ENCODE measurements at regions not wholly inside any gene's neighbourhood (a gene's known extent, or its start where the extent isn't known, plus 50 kb on each side); places are given as distances from the start of the nearest gene placed in this dataset.

GRCh38 chr1:70497152-70497551, 86.1 kb downstream of the CTH start:
- TF ChIP-seq POLR2A (IDR thresholded peaks at IDR 0.05) = no peak
- TF ChIP-seq CTCF (IDR thresholded peaks at IDR 0.05) = no peak

All from adrenal gland (tissue), 5 donors.